Activated CD4-positive, alpha-beta memory T cell treated with anti-CD3 and anti-CD28 coated beads for 36 hours (primary cell): ENCODE measurements at regions not wholly inside any gene's neighbourhood (a gene's known extent, or its start where the extent isn't known, plus 50 kb on each side); places are given as distances from the start of the nearest gene placed in this dataset.
"Not testable (repeated sequence)": the region's sequence is repeated elsewhere in the genome, so short reads cannot be mapped to it uniquely, and the experiment has no call there.

Experiments used
- CTCF ChIA-PET: fragments of 350-600 bp; sonication (Branson Sonifier 250); formaldehyde crosslinking; loops from one replicate; lab custom pipeline; 2021; ENCODE audit warnings: antibody characterized with exemption, inconsistent platforms; lab: Charles Lee
- POLR2A ChIA-PET: fragments of 350-600 bp; sonication (Branson Sonifier 250); formaldehyde crosslinking; loops from one replicate; lab custom pipeline; 2021; ENCODE audit warnings: antibody characterized with exemption; lab: Charles Lee
- DNase-seq: peaks from one replicate; pipeline ENCODE4 v3.0.0-alpha.2; 2020
- H3K27ac Mint-ChIP-seq: one replicate; pipeline ENCODE4 v1.8.0; 2021; ENCODE audit warnings: mixed read lengths
- H3K27me3 Mint-ChIP-seq: one replicate; pipeline ENCODE4 v1.8.0; 2021; ENCODE audit warnings: mixed read lengths
- H3K36me3 Mint-ChIP-seq: one replicate; pipeline ENCODE4 v1.8.0; 2021; ENCODE audit warnings: mixed read lengths
- H3K4me1 Mint-ChIP-seq: one replicate; pipeline ENCODE4 v1.8.0; 2021; ENCODE audit warnings: low read depth, mixed read lengths
- H3K4me3 Mint-ChIP-seq: one replicate; pipeline ENCODE4 v1.8.0; 2021; ENCODE audit warnings: mild to moderate bottlenecking, mixed read lengths
- H3K9me3 Mint-ChIP-seq: one replicate; pipeline ENCODE4 v1.8.0; 2021; ENCODE audit warnings: mixed read lengths
- intact Hi-C: fragments of 100-400 bp; cut with micrococcal nuclease; formaldehyde crosslinking; loops from one replicate; pipeline ENCODE4 v1.15.1; 2023

DNA sequence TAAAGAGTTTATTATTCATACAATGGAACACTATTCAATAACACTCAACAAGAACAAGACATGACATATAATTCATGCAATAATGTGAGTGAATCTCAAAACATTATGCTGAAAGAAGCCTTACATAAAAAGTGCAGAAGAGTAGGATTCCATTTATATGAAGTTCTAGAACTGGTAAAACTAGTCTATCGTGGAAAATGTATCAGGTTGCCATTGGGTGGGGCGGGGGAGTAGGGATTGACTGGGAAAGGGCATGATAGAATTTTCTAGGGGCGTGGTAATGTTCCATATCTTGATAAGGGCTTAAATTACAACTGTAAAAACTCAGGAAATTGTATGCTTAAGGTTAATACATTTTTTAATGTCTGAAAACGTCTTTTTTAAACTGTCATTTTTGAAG is 247.9 kb downstream of the SATB1 start:
- intact Hi-C loops, result no loop called here
- H3K4me1 Mint-ChIP-seq, result no peaks in the 10 kb centered on the region
- no peak for DNase-seq
- H3K9me3 Mint-ChIP-seq, result no peaks in the 10 kb centered on the region
- ChIA-PET CTCF (no interaction called here), POLR2A (no interaction called here)
- H3K4me3 Mint-ChIP-seq, result no peak overlapping the region
- no peak overlapping the region for H3K27ac Mint-ChIP-seq
- peaks cover 5% of the 10 kb centered on the region for H3K27me3 Mint-ChIP-seq
- H3K36me3 Mint-ChIP-seq, result no peaks in the 10 kb centered on the region

DNA sequence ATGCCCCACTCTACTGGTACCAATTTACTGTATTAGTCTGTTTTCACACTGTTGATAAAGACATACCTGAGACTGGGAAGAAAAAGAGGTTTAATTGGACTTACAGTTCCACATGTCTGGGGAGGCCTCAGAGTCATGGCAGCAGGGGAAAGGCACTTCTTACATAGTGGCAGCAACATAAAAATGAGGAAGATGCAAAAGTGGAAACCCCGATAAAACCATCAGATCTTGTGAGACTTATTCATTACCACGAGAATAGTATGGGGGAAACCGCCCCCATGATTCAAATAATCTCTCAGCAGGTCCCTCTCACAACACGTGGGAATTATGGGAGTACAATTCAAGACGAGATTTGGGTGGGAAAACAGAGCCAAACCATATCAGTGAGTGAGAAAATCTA is 251.2 kb downstream of the SATB1 start:
- POLR2A ChIA-PET, H3K36me3 Mint-ChIP-seq, H3K4me1 Mint-ChIP-seq, H3K27me3 Mint-ChIP-seq, CTCF ChIA-PET, DNase-seq, H3K4me3 Mint-ChIP-seq, intact Hi-C loops, H3K27ac Mint-ChIP-seq, H3K9me3 Mint-ChIP-seq: not testable (repeated sequence)

DNA sequence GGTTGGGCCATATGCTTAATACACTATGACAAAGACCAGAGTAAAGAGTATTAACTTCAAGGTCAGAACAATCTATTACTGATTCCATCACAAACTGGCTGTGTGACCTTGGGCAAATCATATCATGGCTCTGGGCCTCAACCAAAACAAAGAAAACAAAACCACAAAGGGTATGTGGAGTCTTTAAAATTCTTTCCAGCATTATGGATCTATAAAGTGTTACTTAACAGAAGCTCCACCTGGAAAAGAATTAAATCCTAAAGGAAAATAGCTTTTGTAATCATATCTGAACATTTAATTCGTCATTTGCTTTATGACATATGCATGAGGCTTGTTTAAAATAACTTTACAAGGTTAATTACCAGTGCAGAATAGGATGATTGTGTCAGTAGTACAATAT is 265.5 kb downstream of the SATB1 start:
- H3K9me3 Mint-ChIP-seq, result no peaks in the 10 kb centered on the region
- POLR2A ChIA-PET, result no interaction called here
- H3K36me3 Mint-ChIP-seq, result no peaks in the 10 kb centered on the region
- H3K27ac Mint-ChIP-seq, result no peak overlapping the region
- no peaks in the 10 kb centered on the region for H3K4me1 Mint-ChIP-seq
- peaks cover 7% of the 10 kb centered on the region for H3K27me3 Mint-ChIP-seq
- no peak for DNase-seq
- intact Hi-C loops, result no loop called here
- no peak overlapping the region for H3K4me3 Mint-ChIP-seq
- CTCF ChIA-PET, result no interaction called here

DNA sequence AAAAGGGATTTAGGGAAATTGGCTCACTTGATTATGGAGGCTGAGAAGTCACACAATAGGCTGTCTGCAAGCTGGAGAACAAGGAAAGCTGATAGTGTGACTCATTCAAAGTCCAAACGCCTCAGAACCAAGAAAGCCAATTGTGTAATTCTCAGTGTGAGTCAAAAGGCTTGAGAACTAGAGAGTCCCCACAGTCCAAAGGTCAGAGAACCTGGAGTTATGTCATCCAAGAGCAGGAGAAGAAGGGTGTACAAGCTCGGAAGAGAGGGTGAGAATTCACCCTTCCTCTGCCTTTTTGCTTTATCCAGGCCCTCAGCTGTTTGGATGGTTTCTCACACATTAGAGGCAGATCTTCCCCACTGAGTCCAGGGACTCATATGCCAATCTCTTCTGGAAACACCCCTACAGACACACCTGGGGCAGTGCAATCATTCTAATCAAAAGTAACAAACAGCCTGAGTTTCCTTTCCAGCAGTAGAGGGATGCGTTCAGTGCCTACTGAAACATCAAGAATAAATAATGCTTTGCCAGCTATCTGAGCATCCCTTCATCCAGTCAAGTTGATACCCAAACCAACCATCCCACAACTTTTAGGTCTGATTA is 271.5 kb downstream of the SATB1 start:
- no peak for DNase-seq
- POLR2A ChIA-PET, result interaction anchor here (0.6 kb wide), 1 partner anchor 1105 kb away, joined by 3 read pairs; no protein-coding TSS in a partner anchor
- CTCF ChIA-PET, result no interaction called here
- H3K27ac Mint-ChIP-seq, result no peak overlapping the region
- H3K4me1 Mint-ChIP-seq, result no peaks in the 10 kb centered on the region
- H3K36me3 Mint-ChIP-seq, result no peaks in the 10 kb centered on the region
- intact Hi-C loops, result no loop called here
- H3K4me3 Mint-ChIP-seq, result no peak overlapping the region
- peaks cover 4% of the 10 kb centered on the region for H3K27me3 Mint-ChIP-seq
- no peaks in the 10 kb centered on the region for H3K9me3 Mint-ChIP-seq

DNA sequence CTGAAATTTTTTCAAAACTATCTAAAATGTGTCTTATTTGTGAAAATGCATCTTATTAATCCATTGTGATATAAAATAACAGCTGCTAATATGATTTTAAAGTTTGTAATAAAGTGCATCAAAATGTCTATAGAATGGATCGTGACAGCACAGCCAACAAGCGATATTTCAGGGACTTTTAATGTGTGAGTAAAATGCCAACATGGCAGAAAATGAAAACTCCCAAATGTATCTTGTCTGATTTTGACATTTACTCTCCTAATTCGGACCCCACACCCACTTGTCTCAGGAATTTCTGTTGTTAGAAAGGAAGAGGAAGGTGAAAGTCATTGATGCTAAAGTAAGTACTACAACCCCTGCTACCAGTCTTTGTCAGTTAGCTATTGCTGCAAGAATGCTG is 273.9 kb downstream of the SATB1 start:
- CTCF ChIA-PET, result no interaction called here
- H3K4me1 Mint-ChIP-seq, result no peaks in the 10 kb centered on the region
- intact Hi-C loops, result no loop called here

DNA sequence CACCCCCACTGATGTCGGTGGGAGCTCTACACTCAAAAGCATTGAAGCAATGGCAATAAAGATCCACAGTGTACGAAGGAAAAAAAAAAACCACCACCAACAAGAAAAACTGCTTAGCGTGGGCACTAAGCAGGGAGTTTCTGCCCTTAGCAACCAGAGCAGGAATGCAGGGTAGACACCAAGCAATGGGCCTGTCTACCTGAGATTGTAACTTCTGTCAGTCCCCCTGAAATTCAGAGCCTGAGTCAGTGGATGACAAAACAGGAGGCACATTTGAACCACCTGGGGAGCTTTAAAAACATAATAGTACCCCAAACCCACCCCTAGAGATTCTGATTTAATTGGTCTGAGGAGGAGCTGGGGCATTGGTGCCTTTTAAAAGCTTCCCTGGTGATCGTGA is 275.2 kb downstream of the SATB1 start:
- POLR2A ChIA-PET, result no interaction called here
- H3K4me3 Mint-ChIP-seq, result no peak overlapping the region

More for the DNA sequence above, 273.9 kb downstream of the SATB1 start:
- Mint-ChIP-seq H3K36me3 (no peaks in the 10 kb centered on the region), H3K27ac (no peak overlapping the region), H3K4me3 (no peak overlapping the region), H3K9me3 (no peaks in the 10 kb centered on the region), H3K27me3 (peaks cover 4% of the 10 kb centered on the region)
- POLR2A ChIA-PET, result no interaction called here
- DNase-seq, result no peak

DNA sequence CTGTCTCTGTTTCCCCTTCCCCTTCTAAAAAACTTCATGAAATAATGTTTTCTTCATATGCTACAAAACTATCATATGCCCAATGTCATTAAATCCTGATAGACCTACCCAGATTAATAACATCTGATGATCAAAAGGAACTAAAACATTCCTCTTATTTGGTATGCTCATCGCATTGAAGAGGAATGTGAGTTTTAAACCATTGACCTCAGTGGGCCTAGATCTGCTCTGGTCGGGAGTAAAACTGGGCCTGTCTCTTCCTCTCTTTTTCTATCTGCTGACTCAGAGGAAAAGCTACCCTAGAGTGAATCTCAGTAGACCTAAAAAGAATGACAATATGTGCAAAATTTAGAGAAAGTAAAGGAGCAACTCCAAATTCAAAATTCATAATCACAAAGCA is 275.8 kb downstream of the SATB1 start:
- CTCF ChIA-PET, result no interaction called here
- H3K27ac Mint-ChIP-seq, result no peak overlapping the region
- intact Hi-C loops, result no loop called here
- no peaks in the 10 kb centered on the region for H3K9me3 Mint-ChIP-seq
- peaks cover 4% of the 10 kb centered on the region for H3K27me3 Mint-ChIP-seq
- H3K36me3 Mint-ChIP-seq, result no peaks in the 10 kb centered on the region
- H3K4me1 Mint-ChIP-seq, result no peaks in the 10 kb centered on the region
- no peak overlapping the region for H3K4me3 Mint-ChIP-seq
- POLR2A ChIA-PET, result no interaction called here
- DNase-seq, result no peak

More for the DNA sequence above, 275.2 kb downstream of the SATB1 start:
- intact Hi-C loops, result no loop called here
- no peaks in the 10 kb centered on the region for H3K36me3 Mint-ChIP-seq
- CTCF ChIA-PET, result no interaction called here
- no peak overlapping the region for H3K27ac Mint-ChIP-seq
- H3K9me3 Mint-ChIP-seq, result no peaks in the 10 kb centered on the region
- no peaks in the 10 kb centered on the region for H3K4me1 Mint-ChIP-seq
- DNase-seq, result no peak
- H3K27me3 Mint-ChIP-seq, result peaks cover 4% of the 10 kb centered on the region

DNA sequence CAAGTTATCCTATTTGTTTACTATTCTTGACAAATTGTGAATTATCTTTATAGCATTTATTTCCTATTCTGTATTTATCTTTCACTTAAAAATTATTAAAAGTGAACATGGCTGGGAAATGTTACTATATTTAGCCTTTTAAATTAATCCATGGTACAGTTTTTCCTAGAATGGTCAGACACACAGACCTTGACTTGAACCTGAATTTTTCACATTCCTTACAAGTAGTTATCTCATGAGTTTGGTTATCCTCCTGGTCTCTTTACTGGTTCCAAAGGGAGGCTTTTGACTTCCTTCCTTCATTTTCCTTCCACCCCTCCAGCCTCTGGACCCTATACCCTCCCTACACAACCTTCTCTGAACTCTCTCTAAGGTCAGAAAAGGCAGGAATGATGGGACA is 280.6 kb downstream of the SATB1 start:
- Mint-ChIP-seq H3K4me1 (no peaks in the 10 kb centered on the region), H3K36me3 (no peaks in the 10 kb centered on the region), H3K27ac (no peak overlapping the region), H3K9me3 (no peaks in the 10 kb centered on the region), H3K27me3 (no peaks in the 10 kb centered on the region), H3K4me3 (no peak overlapping the region)
- ChIA-PET CTCF (no interaction called here), POLR2A (no interaction called here)
- intact Hi-C loops, result no loop called here
- DNase-seq, result no peak

DNA sequence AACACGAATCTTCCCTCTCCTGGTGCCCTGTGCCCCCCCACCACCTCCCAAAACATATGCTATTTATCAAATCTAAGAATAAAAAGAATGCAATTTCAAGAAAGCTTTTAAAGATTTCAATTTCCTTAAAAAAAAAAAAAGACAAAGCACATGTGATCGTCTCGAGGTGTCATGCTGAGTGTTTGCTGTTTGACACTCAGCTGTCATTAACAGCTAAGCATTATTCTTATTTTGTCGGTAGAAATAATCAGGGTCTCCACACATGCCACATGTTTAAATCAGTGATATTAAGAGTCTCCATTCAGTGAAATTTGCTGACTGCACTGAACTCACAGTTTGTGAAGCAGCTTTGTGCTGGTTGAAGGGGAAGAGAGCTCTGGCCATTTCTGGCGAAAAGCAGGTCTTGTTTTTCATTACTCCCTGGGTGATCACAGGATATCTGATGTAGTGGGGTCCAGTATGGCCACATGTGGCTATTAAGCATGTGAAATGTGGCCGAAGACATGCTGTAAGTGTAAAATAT is 281.8 kb downstream of the SATB1 start:
- CTCF ChIA-PET, result no interaction called here
- no peaks in the 10 kb centered on the region for H3K27me3 Mint-ChIP-seq
- DNase-seq, result no peak
- POLR2A ChIA-PET, result no interaction called here
- no peak overlapping the region for H3K27ac Mint-ChIP-seq
- no peaks in the 10 kb centered on the region for H3K4me1 Mint-ChIP-seq
- no peaks in the 10 kb centered on the region for H3K9me3 Mint-ChIP-seq
- intact Hi-C loops, result no loop called here
- no peaks in the 10 kb centered on the region for H3K36me3 Mint-ChIP-seq
- no peak overlapping the region for H3K4me3 Mint-ChIP-seq

DNA sequence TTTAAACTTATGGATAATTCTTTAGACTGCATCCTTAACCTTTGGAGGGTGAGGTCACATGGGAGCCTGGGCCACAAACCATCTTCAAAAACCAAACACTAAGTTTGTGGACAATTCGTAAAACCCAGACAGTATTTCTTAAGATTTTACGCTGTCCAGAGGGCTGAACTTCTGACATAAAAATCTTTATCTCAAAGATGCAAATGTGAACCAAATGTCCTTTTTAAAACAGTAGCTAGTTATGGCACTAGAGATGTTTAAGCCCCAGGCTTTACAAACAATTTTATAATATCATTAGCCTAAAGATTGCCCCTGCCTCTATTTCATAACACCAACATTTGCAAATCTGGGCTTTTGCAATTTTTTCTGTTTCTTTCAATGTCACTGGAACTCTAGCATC is 287.2 kb downstream of the SATB1 start:
- Mint-ChIP-seq H3K27me3 (no peaks in the 10 kb centered on the region), H3K36me3 (no peaks in the 10 kb centered on the region), H3K4me1 (no peaks in the 10 kb centered on the region), H3K27ac (no peak overlapping the region), H3K9me3 (no peaks in the 10 kb centered on the region), H3K4me3 (no peak overlapping the region)
- no peak for DNase-seq
- POLR2A ChIA-PET, result no interaction called here
- intact Hi-C loops, result no loop called here
- CTCF ChIA-PET, result no interaction called here

DNA sequence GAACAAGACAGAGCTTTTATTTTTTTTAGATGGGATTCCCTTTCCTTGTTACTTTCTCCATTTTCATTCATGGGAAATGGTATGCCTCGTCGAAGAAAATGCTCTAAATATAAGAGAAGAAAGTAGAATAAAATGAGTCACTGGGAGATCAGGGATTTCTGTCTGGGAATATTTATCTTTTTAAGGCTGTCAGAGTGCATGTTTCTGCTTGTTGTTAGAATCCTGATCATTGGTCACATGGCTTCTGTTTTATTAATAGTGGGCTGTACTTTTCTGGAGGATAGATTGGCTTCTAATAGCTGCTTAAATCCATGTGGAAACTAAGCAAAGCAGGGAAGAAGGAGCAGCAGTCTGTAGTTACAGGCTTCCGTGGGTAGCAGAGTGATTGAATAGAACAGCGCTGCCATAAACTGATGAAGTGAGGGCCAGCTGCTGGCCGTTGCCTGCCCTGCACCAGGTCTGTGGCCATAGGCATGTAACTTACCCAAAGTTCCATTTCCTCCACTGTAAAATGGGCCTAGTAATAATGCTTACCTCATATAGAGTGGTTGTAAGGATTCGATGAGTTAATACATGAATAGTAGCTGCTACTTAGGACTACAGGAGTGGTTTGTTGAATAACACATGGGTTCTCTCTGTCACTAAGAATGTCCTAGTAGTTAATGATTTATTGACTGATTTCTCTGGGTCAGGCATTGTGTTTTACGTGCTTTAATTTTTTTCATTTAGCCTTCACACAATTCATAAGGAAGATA is 289.9 kb downstream of the SATB1 start:
- H3K4me1 Mint-ChIP-seq, result no peaks in the 10 kb centered on the region
- ChIA-PET POLR2A (no interaction called here), CTCF (no interaction called here)
- intact Hi-C loops, result no loop called here
- no peak for DNase-seq
- no peaks in the 10 kb centered on the region for H3K9me3 Mint-ChIP-seq
- no peaks in the 10 kb centered on the region for H3K27me3 Mint-ChIP-seq
- no peak overlapping the region for H3K4me3 Mint-ChIP-seq
- no peaks in the 10 kb centered on the region for H3K36me3 Mint-ChIP-seq
- H3K27ac Mint-ChIP-seq, result no peak overlapping the region

DNA sequence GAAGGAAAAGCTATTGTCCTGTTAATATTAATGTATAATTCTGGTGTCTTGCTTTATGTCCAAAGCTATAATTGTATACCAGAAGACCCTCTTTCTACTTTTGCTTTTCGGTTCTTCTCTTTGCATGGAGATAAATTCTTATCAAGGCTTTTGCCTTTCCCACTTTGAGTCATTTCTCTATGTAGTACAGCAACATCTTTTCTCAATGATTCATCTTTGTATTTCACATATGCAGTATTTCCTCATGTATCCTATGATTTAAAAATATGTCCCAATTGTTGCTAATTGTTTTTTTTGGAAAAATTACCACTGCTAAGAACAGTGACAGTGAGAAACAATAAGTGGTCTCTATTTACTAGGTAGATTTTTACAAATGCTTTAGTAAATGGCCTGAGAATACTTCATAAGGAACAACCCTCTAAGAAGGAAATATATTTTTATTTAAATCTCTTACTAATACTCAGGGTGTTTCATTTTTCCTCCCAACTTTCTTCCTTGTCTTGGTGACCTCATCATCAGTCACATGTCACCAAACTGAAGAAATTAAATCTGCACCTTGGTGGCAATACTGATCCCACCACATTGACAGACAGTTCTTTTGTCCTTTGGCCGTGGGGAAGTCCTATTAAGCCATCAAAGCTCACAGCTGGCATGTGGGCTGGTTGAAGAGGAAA is 290.6 kb downstream of the SATB1 start:
- Mint-ChIP-seq H3K36me3 (no peaks in the 10 kb centered on the region), H3K4me1 (no peaks in the 10 kb centered on the region), H3K9me3 (no peaks in the 10 kb centered on the region), H3K27me3 (no peaks in the 10 kb centered on the region), H3K27ac (no peak overlapping the region), H3K4me3 (no peak overlapping the region)
- CTCF ChIA-PET, result no interaction called here
- intact Hi-C loops, result no loop called here
- POLR2A ChIA-PET, result no interaction called here
- DNase-seq, result no peak
